ENCODE measurements at regions not wholly inside any gene's neighbourhood (a gene's known extent, or its start where the extent isn't known, plus 50 kb on each side); places are given as distances from the start of the nearest gene placed in this dataset.

- Histone ChIP-seq H3F3A (replicated peaks; ENCODE audit: low read depth) (no peaks in the 10 kb centered on the region), H3K27ac (ENCODE audit: low read depth) (no peak overlapping the region), H3K27me3 (ENCODE audit: insufficient read depth) (no peaks in the 10 kb centered on the region), H3K36me3 (ENCODE audit: insufficient read depth) (no peaks in the 10 kb centered on the region; the same call in 1 of the 2 replicates), H3K4me2 (no peak overlapping the region), H3K79me2 (replicated peaks; ENCODE audit: insufficient read depth) (no peaks in the 10 kb centered on the region), H2AFZ (no peak overlapping the region), H3K9me2 (ENCODE audit: insufficient read depth) (0 out of 2 replicates have a peak, but pooled peaks cover 2% of the 10 kb centered on the region), H3K4me3 (no peak overlapping the region), H3K4me1 (ENCODE audit: insufficient read depth) (no peaks in the 10 kb centered on the region), H4K20me1 (replicated peaks; ENCODE audit: insufficient read depth) (no peaks in the 10 kb centered on the region)
- Mint-ChIP-seq H3K27ac (no peak overlapping the region), H3K9me3 (peaks cover 61% of the 10 kb centered on the region), H3K4me1 (no peaks in the 10 kb centered on the region), H3K36me3 (ENCODE audit: low read depth) (peaks cover 24% of the 10 kb centered on the region; the same call in 2 of the 3 replicates), H3K4me3 (no peak overlapping the region), H3K27me3 (ENCODE audit: insufficient read depth, low read depth, poor library complexity) (no peaks in the 10 kb centered on the region)
- no peak for ATAC-seq
- DNase-seq (ENCODE audit: low spot score): no peak
- TF ChIP-seq REST (IDR thresholded peaks at IDR 0.05; ENCODE audit: unreplicated experiment) (no peak), POLR2AphosphoS5 (IDR thresholded peaks at IDR 0.05; ENCODE audit: low read depth) (no peak), NANOG (IDR thresholded peaks at IDR 0.05; ENCODE audit: borderline replicate concordance) (no peak), STAT1 (IDR thresholded peaks at IDR 0.05; ENCODE audit: unreplicated experiment) (no peak), JUNB (IDR thresholded peaks at IDR 0.05; ENCODE audit: unreplicated experiment) (no peak), CTCF (conservative IDR thresholded peaks at IDR 0.05; ENCODE audit: low read depth in 2 of 2) (no peak), EZH2 (IDR thresholded peaks at IDR 0.05; ENCODE audit: low read depth, unreplicated experiment) (no peak), ZNF114 (CRISPR knock-in tag; IDR thresholded peaks at IDR 0.05) (no peak), ETS1 (IDR thresholded peaks at IDR 0.05) (no peak), EZH2phosphoT487 (IDR thresholded peaks at IDR 0.05; ENCODE audit: unreplicated experiment) (no peak), CREB1 (CRISPR knock-in tag; IDR thresholded peaks at IDR 0.05; ENCODE audit: low read depth) (no peak), ZNF462 (CRISPR knock-in tag; IDR thresholded peaks at IDR 0.05) (no peak), ZNF331 (CRISPR knock-in tag; IDR thresholded peaks at IDR 0.05; ENCODE audit: low read depth) (no peak)
These were observed 835.6 kb downstream of the IGSF11 start for GRCh38 chr3:118199044-118199443.

Measured in GM23338 (cell line).